ENCODE measurements at regions not wholly inside any gene's neighbourhood (a gene's known extent, or its start where the extent isn't known, plus 50 kb on each side); places are given as distances from the start of the nearest gene placed in this dataset.
"Not testable (repeated sequence)": the region's sequence is repeated elsewhere in the genome, so short reads cannot be mapped to it uniquely, and the experiment has no call there.

DNA sequence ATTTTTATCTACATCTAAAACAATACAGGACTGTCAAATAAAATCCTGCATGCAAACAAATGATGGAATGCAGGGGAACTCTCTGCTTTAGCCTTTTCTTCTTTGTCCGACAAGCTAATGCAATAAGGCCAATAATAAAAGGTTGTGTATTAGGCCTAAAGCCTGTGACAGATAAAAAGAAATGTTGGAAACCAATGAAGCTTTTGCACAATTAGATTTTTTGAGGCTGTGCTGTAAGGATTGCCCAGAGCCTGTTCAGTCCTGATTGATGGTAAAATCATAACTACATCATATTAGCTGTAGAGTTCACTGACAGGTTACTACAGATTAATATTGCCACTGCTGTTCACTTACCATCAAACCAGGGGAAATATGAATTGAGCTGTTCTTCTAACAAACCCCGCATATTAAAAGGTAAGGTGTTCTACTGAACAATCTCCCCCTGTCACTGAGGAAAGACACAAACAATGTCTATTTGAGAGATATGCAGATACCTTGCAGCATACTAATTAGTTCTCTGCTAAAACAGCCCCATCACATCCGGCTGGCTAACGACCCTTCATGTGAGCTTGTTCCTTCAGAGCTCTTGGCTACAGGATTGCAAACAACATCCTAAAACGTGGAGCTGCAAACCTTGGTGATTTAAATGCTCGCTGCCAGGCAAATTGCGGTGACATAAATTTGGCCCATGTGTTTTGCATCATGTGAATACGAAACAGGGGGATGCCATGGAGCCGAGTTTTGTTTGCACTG, 305.4 kb downstream of the MTX2 start:
- CTCF ChIA-PET = interaction anchor here (0.6 kb wide), 2 partner anchors 291 to 430 kb away, joined by 4 to 5 read pairs; no protein-coding TSS in a partner anchor
- no peak overlapping the region for H3K27ac Mint-ChIP-seq (ENCODE audit: unreplicated experiment)

GRCh38 chr2:176575237-176575744, 306.0 kb downstream of the MTX2 start:
- TF ChIP-seq CTCF (IDR thresholded peaks at IDR 0.05; ENCODE audit: unreplicated experiment) = no peak
- intact Hi-C loops (cut with micrococcal nuclease; ENCODE audit: unreplicated experiment) = no loop called here
- H3K9me3 Mint-ChIP-seq (ENCODE audit: low read depth, unreplicated experiment) = peaks cover 2% of the 10 kb centered on the region
- H3K27me3 Mint-ChIP-seq (ENCODE audit: unreplicated experiment) = no peaks in the 10 kb centered on the region
- H3K4me1 Mint-ChIP-seq (ENCODE audit: low read depth, unreplicated experiment) = peaks cover 8% of the 10 kb centered on the region
- no peak for DNase-seq
- BruUV-seq (replicated peaks) = no TSS peak
- H3K27ac Mint-ChIP-seq (ENCODE audit: unreplicated experiment) = no peak overlapping the region
- no peak overlapping the region for H3K4me3 Mint-ChIP-seq (ENCODE audit: low read depth, unreplicated experiment)
- CTCF ChIA-PET = interaction anchor here (0.6 to 0.7 kb wide), 2 partner anchors 291 to 1111 kb away, joined by 3 to 4 read pairs; no protein-coding TSS in a partner anchor
- H3K36me3 Mint-ChIP-seq (ENCODE audit: insufficient read depth, unreplicated experiment) = no peaks in the 10 kb centered on the region

More for the DNA sequence above, 305.4 kb downstream of the MTX2 start:
- no peak for DNase-seq
- H3K36me3 Mint-ChIP-seq (ENCODE audit: insufficient read depth, unreplicated experiment) = no peaks in the 10 kb centered on the region
- H3K4me3 Mint-ChIP-seq (ENCODE audit: low read depth, unreplicated experiment) = no peak overlapping the region
- TF ChIP-seq CTCF (IDR thresholded peaks at IDR 0.05; ENCODE audit: unreplicated experiment) = no peak
- intact Hi-C loops (cut with micrococcal nuclease; ENCODE audit: unreplicated experiment) = no loop called here
- no TSS peak for BruUV-seq (replicated peaks)
- H3K9me3 Mint-ChIP-seq (ENCODE audit: low read depth, unreplicated experiment) = peaks cover under 1% of the 10 kb centered on the region
- peaks cover 3% of the 10 kb centered on the region for H3K4me1 Mint-ChIP-seq (ENCODE audit: low read depth, unreplicated experiment)
- no peaks in the 10 kb centered on the region for H3K27me3 Mint-ChIP-seq (ENCODE audit: unreplicated experiment)

DNA sequence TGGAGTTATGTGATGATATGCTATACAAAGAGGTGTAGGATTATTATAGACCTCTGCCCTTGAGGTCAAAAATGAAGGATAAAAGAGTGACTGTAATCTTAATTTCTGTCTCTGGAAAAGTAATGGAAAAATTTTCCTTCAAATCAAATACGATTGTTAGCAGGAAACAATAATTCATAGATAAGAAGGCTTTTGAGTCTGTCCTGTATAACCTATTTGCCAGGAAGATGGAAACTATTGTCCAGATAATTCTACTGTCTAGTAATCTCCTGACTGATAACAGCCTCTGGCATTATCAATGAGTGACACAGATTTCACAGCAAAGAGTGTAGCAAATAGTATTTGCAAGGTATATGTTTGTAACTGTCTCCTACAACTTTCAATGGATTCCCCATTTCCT, 307.8 kb downstream of the MTX2 start:
- no peak for DNase-seq
- intact Hi-C loops (cut with micrococcal nuclease; ENCODE audit: unreplicated experiment) = no loop called here
- no peak overlapping the region for H3K4me3 Mint-ChIP-seq (ENCODE audit: low read depth, unreplicated experiment)
- TF ChIP-seq CTCF (IDR thresholded peaks at IDR 0.05; ENCODE audit: unreplicated experiment) = no peak
- peaks cover 2% of the 10 kb centered on the region for H3K9me3 Mint-ChIP-seq (ENCODE audit: low read depth, unreplicated experiment)
- H3K4me1 Mint-ChIP-seq (ENCODE audit: low read depth, unreplicated experiment) = peaks cover 8% of the 10 kb centered on the region
- H3K27me3 Mint-ChIP-seq (ENCODE audit: unreplicated experiment) = no peaks in the 10 kb centered on the region
- no peak overlapping the region for H3K27ac Mint-ChIP-seq (ENCODE audit: unreplicated experiment)
- no peaks in the 10 kb centered on the region for H3K36me3 Mint-ChIP-seq (ENCODE audit: insufficient read depth, unreplicated experiment)
- no TSS peak for BruUV-seq (replicated peaks)
- CTCF ChIA-PET = no interaction called here

- intact Hi-C loops (cut with micrococcal nuclease; ENCODE audit: unreplicated experiment); H3K9me3 Mint-ChIP-seq (ENCODE audit: low read depth, unreplicated experiment); BruUV-seq (replicated peaks); DNase-seq; CTCF ChIA-PET; H3K36me3 Mint-ChIP-seq (ENCODE audit: insufficient read depth, unreplicated experiment); H3K27ac Mint-ChIP-seq (ENCODE audit: unreplicated experiment); H3K27me3 Mint-ChIP-seq (ENCODE audit: unreplicated experiment); H3K4me3 Mint-ChIP-seq (ENCODE audit: low read depth, unreplicated experiment): not testable (repeated sequence)
- H3K4me1 Mint-ChIP-seq (ENCODE audit: low read depth, unreplicated experiment) = peaks cover 17% of the 10 kb centered on the region
These were observed 309.1 kb downstream of the MTX2 start for GRCh38 chr2:176578292-176578691.

DNA sequence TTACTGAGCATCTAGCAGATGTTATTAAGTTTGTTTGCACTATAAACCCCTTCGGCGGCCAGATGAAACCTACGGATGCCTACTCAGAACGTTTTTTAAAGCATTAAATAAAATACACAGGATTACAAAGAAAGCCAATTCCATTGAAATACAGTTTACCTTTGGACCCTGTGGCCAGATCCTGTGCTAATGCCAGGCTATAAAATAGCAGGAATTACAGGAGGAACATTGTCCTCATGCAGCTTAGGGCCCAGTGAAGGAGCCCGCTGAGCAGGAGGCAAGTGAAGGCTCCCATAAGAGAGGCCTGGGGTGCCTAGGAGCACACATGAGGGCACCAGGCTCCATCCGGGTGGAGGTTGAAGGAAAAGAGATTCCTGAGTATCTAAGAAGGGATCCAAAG, 310.4 kb downstream of the MTX2 start:
- no TSS peak for BruUV-seq (replicated peaks)
- no peak for TF ChIP-seq CTCF (IDR thresholded peaks at IDR 0.05; ENCODE audit: unreplicated experiment)
- no peak overlapping the region for H3K4me3 Mint-ChIP-seq (ENCODE audit: low read depth, unreplicated experiment)
- H3K36me3 Mint-ChIP-seq (ENCODE audit: insufficient read depth, unreplicated experiment) = peaks cover 5% of the 10 kb centered on the region
- CTCF ChIA-PET = no interaction called here
- peaks cover 2% of the 10 kb centered on the region for H3K9me3 Mint-ChIP-seq (ENCODE audit: low read depth, unreplicated experiment)
- no peak for DNase-seq
- no peaks in the 10 kb centered on the region for H3K27me3 Mint-ChIP-seq (ENCODE audit: unreplicated experiment)
- H3K27ac Mint-ChIP-seq (ENCODE audit: unreplicated experiment) = no peak overlapping the region
- peaks cover 23% of the 10 kb centered on the region for H3K4me1 Mint-ChIP-seq (ENCODE audit: low read depth, unreplicated experiment)
- intact Hi-C loops (cut with micrococcal nuclease; ENCODE audit: unreplicated experiment) = loop anchor here (5.0 to 10.0 kb wide), 2 partner anchors 58 to 255 kb away; no protein-coding TSS in a partner anchor

All from Calu3 (cell line).